PC-3 (cell line): ENCODE measurements at regions not wholly inside any gene's neighbourhood (a gene's known extent, or its start where the extent isn't known, plus 50 kb on each side); places are given as distances from the start of the nearest gene placed in this dataset.

Experiments used
- ATAC-seq: fragments of 200-7000 bp; cut with Tn5 transposase; 2 replicates; pipeline ENCODE4 v1.9.1; 2020; ENCODE audit warnings: mild to moderate bottlenecking, moderate library complexity
- BruUV-seq: library from RNA; stranded (reverse); fragments of 400-500 nt; replicated peaks from 2 replicates; lab custom pipeline; 2021; lab: Mats Ljungman, UMichigan
- CTCF ChIA-PET: fragments of 300-600 bp; sonication (Branson Sonifier 250); formaldehyde crosslinking; loops from one replicate; lab custom pipeline; 2022; ENCODE audit warnings: antibody characterized with exemption; lab: Charles Lee
- POLR2A ChIA-PET: fragments of 300-600 bp; sonication (Branson Sonifier 250); formaldehyde crosslinking; loops from one replicate; lab custom pipeline; 2022; ENCODE audit warnings: antibody characterized with exemption; ENCODE audit not compliant: unreplicated experiment; lab: Charles Lee
- DNase-seq: peaks from one replicate; pipeline ENCODE4 v3.0.0-alpha.2; 2015
- H2AFZ ChIP-seq: fragments of 300-600 bp; sonication (generic); 2 replicates; pipeline ENCODE4 v1.6.0; 2016; ENCODE audit warnings: antibody characterized with exemption, low read length
- H3F3A ChIP-seq: fragments of 300-600 bp; sonication (generic); one replicate; pipeline ENCODE4 v1.6.0; 2017; ENCODE audit warnings: antibody characterized with exemption, low read length, control low read depth, mild to moderate bottlenecking; ENCODE audit not compliant: unreplicated experiment
- H3K27ac ChIP-seq: fragments of 300-600 bp; sonication (generic); 2 replicates; pipeline ENCODE4 v1.5.1; 2016; ENCODE audit warnings: mild to moderate bottlenecking, low read length
- H3K27me3 ChIP-seq: fragments of 300-600 bp; sonication (generic); 2 replicates; pipeline ENCODE4 v1.6.1; 2016; ENCODE audit warnings: low read length, mixed read lengths
- H3K36me3 ChIP-seq: fragments of 300-600 bp; sonication (generic); 2 replicates; pipeline ENCODE4 v1.6.1; 2016; ENCODE audit warnings: low read depth, mixed run types, low read length, mixed read lengths
- H3K4me1 ChIP-seq: fragments of 300-600 bp; sonication (generic); 2 replicates; pipeline ENCODE4 v1.5.1; 2016; ENCODE audit warnings: low read length; ENCODE audit not compliant: insufficient read depth
- H3K4me2 ChIP-seq: fragments of 300-600 bp; sonication (generic); 2 replicates; pipeline ENCODE4 v1.6.0; 2016; ENCODE audit warnings: low read length
- H3K4me3 ChIP-seq: fragments of 300-600 bp; sonication (generic); 2 replicates; pipeline ENCODE4 v1.5.1; 2016; ENCODE audit warnings: mild to moderate bottlenecking, low read length, mixed read lengths
- H3K79me2 ChIP-seq: fragments of 300-600 bp; sonication (generic); 2 replicates; pipeline ENCODE4 v1.6.1; 2017; ENCODE audit warnings: low read length, mixed read lengths
- H3K9ac ChIP-seq: fragments of 300-600 bp; sonication (generic); 2 replicates; pipeline ENCODE4 v1.6.0; 2016; ENCODE audit warnings: mild to moderate bottlenecking, low read length
- H3K9me2 ChIP-seq: fragments of 300-600 bp; sonication (generic); replicated peaks from 2 replicates; pipeline ENCODE4 v1.6.1; 2016; ENCODE audit warnings: mixed run types, low read length, mixed read lengths
- H3K9me3 ChIP-seq: fragments of 300-600 bp; sonication (generic); 2 replicates; pipeline ENCODE4 v1.6.1; 2016; ENCODE audit warnings: low read length, mixed read lengths
- H4K20me1 ChIP-seq: fragments of 300-600 bp; sonication (generic); 2 replicates; pipeline ENCODE4 v1.6.1; 2016; ENCODE audit warnings: low read length, mixed read lengths
- EZH2 ChIP-seq: fragments of 300-600 bp; sonication (generic); IDR thresholded peaks from one replicate; pipeline ENCODE4 v1.6.1; 2017; ENCODE audit warnings: antibody characterized with exemption, mild to moderate bottlenecking, low read length; ENCODE audit not compliant: unreplicated experiment
- EZH2phosphoT487 ChIP-seq: fragments of 300-600 bp; sonication (generic); IDR thresholded peaks from 2 replicates; pipeline ENCODE4 v1.6.1; 2018; ENCODE audit warnings: mild to moderate bottlenecking, antibody characterized with exemption, low read length, borderline replicate concordance
- intact Hi-C: fragments of 100-400 bp; cut with micrococcal nuclease; formaldehyde crosslinking; loops from 2 replicates; pipeline ENCODE4 v1.9.0; 2023
- TF ChIP-seq, protein P1 (sequence below): fragments of 300-600 bp; sonication (generic); conservative IDR thresholded peaks from 2 replicates; pipeline ENCODE4 v1.5.1; 2017; ENCODE audit warnings: antibody characterized with exemption, low read depth, mild to moderate bottlenecking, low read length

DNA sequence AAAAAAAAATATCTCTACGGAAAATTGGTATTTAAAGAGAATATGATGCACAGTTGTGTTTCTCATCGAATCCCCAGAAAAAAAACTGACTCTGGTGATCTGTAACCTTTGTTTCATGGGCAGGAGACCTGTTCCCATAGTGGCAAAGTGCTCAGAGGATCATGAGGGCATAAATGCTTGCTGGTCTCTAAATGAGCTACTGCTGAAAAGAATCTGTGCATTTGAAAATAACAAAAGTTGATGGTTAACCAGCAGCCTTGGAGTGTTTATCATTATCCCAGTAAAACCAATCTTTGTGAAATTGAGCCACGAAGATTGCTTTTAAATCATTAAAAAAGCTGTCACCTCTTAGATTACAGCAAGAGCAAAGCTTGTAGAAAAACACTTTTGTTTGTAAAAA is 775.4 kb downstream of the MTRR start:
- DNase-seq (no peak), ATAC-seq (no peak)
- Histone ChIP-seq H3F3A (no peaks in the 10 kb centered on the region), H3K4me3 (no peak overlapping the region), H3K27me3 (no peaks in the 10 kb centered on the region), H4K20me1 (no peaks in the 10 kb centered on the region), H3K27ac (no peak overlapping the region), H3K9me3 (no peaks in the 10 kb centered on the region), H3K4me2 (no peak overlapping the region), H2AFZ (peak overlapping the region; percentile 4; the same call in 1 of the 2 replicates), H3K4me1 (peaks cover 6% of the 10 kb centered on the region; the same call in 1 of the 2 replicates), H3K36me3 (no peaks in the 10 kb centered on the region), H3K79me2 (no peaks in the 10 kb centered on the region), H3K9ac (no peak overlapping the region), H3K9me2 (no peaks in the 10 kb centered on the region)
- CTCF ChIA-PET: no interaction called here
- no TSS peak for BruUV-seq
- intact Hi-C loops: no loop called here
- POLR2A ChIA-PET: no interaction called here
- TF ChIP-seq EZH2 (no peak), EZH2phosphoT487 (no peak)
- TF ChIP-seq, protein P1, sequence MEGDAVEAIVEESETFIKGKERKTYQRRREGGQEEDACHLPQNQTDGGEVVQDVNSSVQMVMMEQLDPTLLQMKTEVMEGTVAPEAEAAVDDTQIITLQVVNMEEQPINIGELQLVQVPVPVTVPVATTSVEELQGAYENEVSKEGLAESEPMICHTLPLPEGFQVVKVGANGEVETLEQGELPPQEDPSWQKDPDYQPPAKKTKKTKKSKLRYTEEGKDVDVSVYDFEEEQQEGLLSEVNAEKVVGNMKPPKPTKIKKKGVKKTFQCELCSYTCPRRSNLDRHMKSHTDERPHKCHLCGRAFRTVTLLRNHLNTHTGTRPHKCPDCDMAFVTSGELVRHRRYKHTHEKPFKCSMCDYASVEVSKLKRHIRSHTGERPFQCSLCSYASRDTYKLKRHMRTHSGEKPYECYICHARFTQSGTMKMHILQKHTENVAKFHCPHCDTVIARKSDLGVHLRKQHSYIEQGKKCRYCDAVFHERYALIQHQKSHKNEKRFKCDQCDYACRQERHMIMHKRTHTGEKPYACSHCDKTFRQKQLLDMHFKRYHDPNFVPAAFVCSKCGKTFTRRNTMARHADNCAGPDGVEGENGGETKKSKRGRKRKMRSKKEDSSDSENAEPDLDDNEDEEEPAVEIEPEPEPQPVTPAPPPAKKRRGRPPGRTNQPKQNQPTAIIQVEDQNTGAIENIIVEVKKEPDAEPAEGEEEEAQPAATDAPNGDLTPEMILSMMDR: no peak

DNA sequence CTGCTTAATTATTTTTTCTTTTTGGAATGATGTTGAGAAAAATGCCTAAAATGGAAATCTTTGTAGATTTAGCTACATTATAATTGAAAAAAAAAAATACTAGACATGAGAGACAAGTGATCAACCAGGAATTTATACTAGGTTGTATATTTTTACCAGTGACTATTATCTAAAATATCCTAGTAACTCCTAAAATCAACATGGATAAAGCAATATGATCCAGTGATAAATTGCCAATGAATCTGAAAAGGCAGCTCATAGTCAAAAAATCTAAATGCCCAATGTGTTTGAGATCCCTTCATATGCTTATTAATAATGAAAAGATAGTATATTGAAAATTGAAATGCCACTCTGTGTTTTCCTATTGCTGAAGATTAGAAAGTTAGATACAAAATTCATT is 778.2 kb downstream of the MTRR start:
- H3K4me1 ChIP-seq: peaks cover 6% of the 10 kb centered on the region; the same call in 1 of the 2 replicates
- H3K4me2 ChIP-seq: no peak overlapping the region
- ATAC-seq (no peak), DNase-seq (no peak)
- intact Hi-C loops: no loop called here
- no peaks in the 10 kb centered on the region for H3F3A ChIP-seq
- no peaks in the 10 kb centered on the region for H3K9me3 ChIP-seq
- no peak overlapping the region for H2AFZ ChIP-seq
- ChIA-PET CTCF (no interaction called here), POLR2A (no interaction called here)
- no TSS peak for BruUV-seq
- H3K27ac ChIP-seq: no peak overlapping the region
- no peaks in the 10 kb centered on the region for H3K36me3 ChIP-seq
- no peak for TF ChIP-seq EZH2phosphoT487
- TF ChIP-seq, protein P1: no peak
- TF ChIP-seq EZH2: no peak
- no peaks in the 10 kb centered on the region for H4K20me1 ChIP-seq
- no peaks in the 10 kb centered on the region for H3K27me3 ChIP-seq
- H3K9ac ChIP-seq: no peak overlapping the region
- no peaks in the 10 kb centered on the region for H3K9me2 ChIP-seq
- H3K4me3 ChIP-seq: no peak overlapping the region
- no peaks in the 10 kb centered on the region for H3K79me2 ChIP-seq

DNA sequence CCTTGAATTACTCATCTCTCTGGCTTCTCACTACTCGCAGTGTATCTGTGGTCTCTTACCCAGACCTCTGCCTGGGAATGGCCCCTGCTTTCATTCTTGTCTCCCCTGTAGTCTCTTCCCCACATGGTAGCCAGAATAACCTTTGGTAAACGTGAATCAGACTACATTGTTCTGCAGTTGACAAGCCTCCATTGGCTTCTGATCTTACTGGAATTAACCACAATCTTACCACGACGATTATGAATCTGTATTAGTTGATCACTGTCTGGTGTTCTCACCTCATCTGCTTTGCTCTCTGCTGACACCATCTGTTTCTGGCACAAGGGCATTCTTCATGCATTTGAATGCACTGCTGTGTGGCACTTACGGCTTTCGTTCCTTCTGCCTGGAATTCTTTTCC is 781.2 kb downstream of the MTRR start:
- no peaks in the 10 kb centered on the region for H3K4me1 ChIP-seq
- no peak overlapping the region for H3K27ac ChIP-seq
- no peaks in the 10 kb centered on the region for H3F3A ChIP-seq
- no peaks in the 10 kb centered on the region for H3K36me3 ChIP-seq
- POLR2A ChIA-PET: no interaction called here
- H2AFZ ChIP-seq: 0 out of 2 replicates have a peak overlapping the region, but pooled peaks have one; percentile 2
- DNase-seq (peak; percentile 19), ATAC-seq (no peak)
- intact Hi-C loops: no loop called here
- no peaks in the 10 kb centered on the region for H4K20me1 ChIP-seq
- H3K9me2 ChIP-seq: no peaks in the 10 kb centered on the region
- H3K9me3 ChIP-seq: no peaks in the 10 kb centered on the region
- no TSS peak for BruUV-seq
- no peak overlapping the region for H3K4me2 ChIP-seq
- TF ChIP-seq, protein P1: peak; percentile 37
- TF ChIP-seq EZH2: no peak
- TF ChIP-seq EZH2phosphoT487: no peak
- H3K9ac ChIP-seq: no peak overlapping the region
- CTCF ChIA-PET: no interaction called here
- no peaks in the 10 kb centered on the region for H3K79me2 ChIP-seq
- H3K4me3 ChIP-seq: no peak overlapping the region
- H3K27me3 ChIP-seq: no peaks in the 10 kb centered on the region
